ENCODE measurements at regions not wholly inside any gene's neighbourhood (a gene's known extent, or its start where the extent isn't known, plus 50 kb on each side); places are given as distances from the start of the nearest gene placed in this dataset.

DNA sequence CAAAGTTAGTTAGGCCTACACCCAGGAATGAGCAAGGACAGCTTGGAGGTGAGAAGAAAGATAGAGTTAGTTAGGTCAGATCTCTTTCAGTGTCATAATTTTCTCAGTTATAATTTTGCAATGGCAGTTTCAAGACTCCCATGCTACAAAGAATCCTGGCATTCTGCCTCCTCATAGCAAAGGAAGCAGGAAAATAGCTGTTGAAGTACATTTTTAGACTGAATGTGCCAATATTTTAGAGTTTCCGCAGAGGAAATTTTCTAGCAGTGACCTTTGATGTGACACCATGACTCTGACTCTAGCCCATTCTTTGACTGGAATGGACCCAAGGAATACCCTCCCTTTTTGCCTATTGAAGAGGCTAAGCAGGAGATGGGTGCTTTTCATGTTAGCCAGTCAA, 371.7 kb downstream of the PIK3C3 start:
- H3K4me3 ChIP-seq (ENCODE audit: low read depth, low read length, poor library complexity, severe bottlenecking), result no peak overlapping the region
- H3K27ac ChIP-seq (ENCODE audit: low read depth, low read length, poor library complexity, severe bottlenecking), result no peak overlapping the region
- no peaks in the 10 kb centered on the region for H4K20me1 ChIP-seq (ENCODE audit: insufficient read depth, low read length)
- H3K9me2 ChIP-seq (ENCODE audit: insufficient read depth, low read length), result no peaks in the 10 kb centered on the region
- no peaks in the 10 kb centered on the region for H3K79me2 ChIP-seq (ENCODE audit: insufficient read depth, low read depth, low read length)
- TF ChIP-seq, protein P1, sequence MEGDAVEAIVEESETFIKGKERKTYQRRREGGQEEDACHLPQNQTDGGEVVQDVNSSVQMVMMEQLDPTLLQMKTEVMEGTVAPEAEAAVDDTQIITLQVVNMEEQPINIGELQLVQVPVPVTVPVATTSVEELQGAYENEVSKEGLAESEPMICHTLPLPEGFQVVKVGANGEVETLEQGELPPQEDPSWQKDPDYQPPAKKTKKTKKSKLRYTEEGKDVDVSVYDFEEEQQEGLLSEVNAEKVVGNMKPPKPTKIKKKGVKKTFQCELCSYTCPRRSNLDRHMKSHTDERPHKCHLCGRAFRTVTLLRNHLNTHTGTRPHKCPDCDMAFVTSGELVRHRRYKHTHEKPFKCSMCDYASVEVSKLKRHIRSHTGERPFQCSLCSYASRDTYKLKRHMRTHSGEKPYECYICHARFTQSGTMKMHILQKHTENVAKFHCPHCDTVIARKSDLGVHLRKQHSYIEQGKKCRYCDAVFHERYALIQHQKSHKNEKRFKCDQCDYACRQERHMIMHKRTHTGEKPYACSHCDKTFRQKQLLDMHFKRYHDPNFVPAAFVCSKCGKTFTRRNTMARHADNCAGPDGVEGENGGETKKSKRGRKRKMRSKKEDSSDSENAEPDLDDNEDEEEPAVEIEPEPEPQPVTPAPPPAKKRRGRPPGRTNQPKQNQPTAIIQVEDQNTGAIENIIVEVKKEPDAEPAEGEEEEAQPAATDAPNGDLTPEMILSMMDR (conservative IDR thresholded peaks at IDR 0.05; ENCODE audit: low read length), result no peak
- no peak for TF ChIP-seq EZH2phosphoT487 (IDR thresholded peaks at IDR 0.05; ENCODE audit: borderline replicate concordance, low read depth, low read length)
- H3K36me3 ChIP-seq (ENCODE audit: insufficient read depth, low read length), result no peaks in the 10 kb centered on the region
- H3K4me2 ChIP-seq (ENCODE audit: low read length), result no peak overlapping the region
- H3K9me3 ChIP-seq (ENCODE audit: low read length), result no peaks in the 10 kb centered on the region
- no TSS peak for BruUV-seq (replicated peaks)
- H2AFZ ChIP-seq (ENCODE audit: low read length), result no peak overlapping the region
- DNase-seq (ENCODE audit: low spot score), result no peak
- no peaks in the 10 kb centered on the region for H3K4me1 ChIP-seq (ENCODE audit: insufficient read depth, low read length, poor library complexity, severe bottlenecking)
- intact Hi-C loops (cut with micrococcal nuclease; ENCODE audit: unreplicated experiment), result no loop called here
- CTCF ChIA-PET (ENCODE audit: unreplicated experiment), result no interaction called here
- POLR2A ChIA-PET, result no interaction called here

DNA sequence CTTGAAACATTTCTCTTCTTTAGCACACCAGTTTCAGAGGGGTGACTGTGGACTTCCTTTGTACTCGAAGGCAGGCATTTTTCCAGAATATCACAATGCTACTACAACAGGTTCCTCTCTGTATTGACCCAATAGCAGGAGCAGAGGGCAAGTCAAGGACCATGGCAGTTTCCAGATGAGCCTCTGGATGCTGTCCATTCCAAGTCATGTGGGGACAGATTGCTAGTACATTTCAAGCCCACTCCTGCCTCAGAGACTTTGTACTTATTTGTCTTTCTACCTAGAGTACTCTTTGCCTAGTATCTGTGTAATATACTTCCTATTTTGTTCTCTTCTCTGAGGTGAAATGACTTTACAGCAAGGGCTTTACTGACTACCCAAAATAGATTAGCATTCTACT, 373.9 kb downstream of the PIK3C3 start:
- DNase-seq (ENCODE audit: low spot score), result no peak
- H4K20me1 ChIP-seq (ENCODE audit: insufficient read depth, low read length), result no peaks in the 10 kb centered on the region
- H3K4me3 ChIP-seq (ENCODE audit: low read depth, low read length, poor library complexity, severe bottlenecking), result no peak overlapping the region
- H2AFZ ChIP-seq (ENCODE audit: low read length), result no peak overlapping the region
- CTCF ChIA-PET (ENCODE audit: unreplicated experiment), result no interaction called here
- TF ChIP-seq, protein P1 (conservative IDR thresholded peaks at IDR 0.05; ENCODE audit: low read length), result no peak
- TF ChIP-seq EZH2phosphoT487 (IDR thresholded peaks at IDR 0.05; ENCODE audit: borderline replicate concordance, low read depth, low read length), result no peak
- no peaks in the 10 kb centered on the region for H3K4me1 ChIP-seq (ENCODE audit: insufficient read depth, low read length, poor library complexity, severe bottlenecking)
- H3K9me2 ChIP-seq (ENCODE audit: insufficient read depth, low read length), result no peaks in the 10 kb centered on the region
- POLR2A ChIA-PET, result no interaction called here
- H3K27ac ChIP-seq (ENCODE audit: low read depth, low read length, poor library complexity, severe bottlenecking), result no peak overlapping the region
- no peaks in the 10 kb centered on the region for H3K9me3 ChIP-seq (ENCODE audit: low read length)
- no peak overlapping the region for H3K4me2 ChIP-seq (ENCODE audit: low read length)
- no peaks in the 10 kb centered on the region for H3K36me3 ChIP-seq (ENCODE audit: insufficient read depth, low read length)
- intact Hi-C loops (cut with micrococcal nuclease; ENCODE audit: unreplicated experiment), result no loop called here
- no TSS peak for BruUV-seq (replicated peaks)
- no peaks in the 10 kb centered on the region for H3K79me2 ChIP-seq (ENCODE audit: insufficient read depth, low read depth, low read length)

DNA sequence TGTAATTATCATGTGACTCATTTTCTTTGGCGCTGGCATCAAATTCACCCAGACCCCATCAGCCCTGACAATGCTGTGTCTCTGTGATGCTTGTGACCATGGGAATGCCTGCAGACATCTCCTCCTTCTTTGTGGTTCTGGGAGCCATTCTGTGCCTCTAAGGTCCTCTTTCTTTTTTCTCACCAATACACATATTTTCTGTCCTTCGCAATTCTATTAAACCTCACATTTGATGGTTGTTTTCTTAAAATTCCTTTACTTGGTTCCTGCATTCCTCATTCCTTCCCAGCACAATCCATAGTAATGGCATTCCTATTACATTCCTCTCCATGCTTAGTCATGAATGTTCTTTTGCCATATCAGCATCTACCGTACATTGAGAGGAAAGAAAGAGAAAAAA, 375.3 kb downstream of the PIK3C3 start:
- BruUV-seq (replicated peaks), result no TSS peak
- intact Hi-C loops (cut with micrococcal nuclease; ENCODE audit: unreplicated experiment), result no loop called here

More for the DNA sequence above, 375.3 kb downstream of the PIK3C3 start:
- no peaks in the 10 kb centered on the region for H3K79me2 ChIP-seq (ENCODE audit: insufficient read depth, low read depth, low read length)
- H3K4me2 ChIP-seq (ENCODE audit: low read length), result no peak overlapping the region
- no peaks in the 10 kb centered on the region for H4K20me1 ChIP-seq (ENCODE audit: insufficient read depth, low read length)
- no peaks in the 10 kb centered on the region for H3K9me3 ChIP-seq (ENCODE audit: low read length)
- no peaks in the 10 kb centered on the region for H3K4me1 ChIP-seq (ENCODE audit: insufficient read depth, low read length, poor library complexity, severe bottlenecking)
- H2AFZ ChIP-seq (ENCODE audit: low read length), result no peak overlapping the region
- CTCF ChIA-PET (ENCODE audit: unreplicated experiment), result no interaction called here
- H3K9me2 ChIP-seq (ENCODE audit: insufficient read depth, low read length), result no peaks in the 10 kb centered on the region
- POLR2A ChIA-PET, result no interaction called here
- H3K36me3 ChIP-seq (ENCODE audit: insufficient read depth, low read length), result no peaks in the 10 kb centered on the region
- H3K27ac ChIP-seq (ENCODE audit: low read depth, low read length, poor library complexity, severe bottlenecking), result no peak overlapping the region
- no peak overlapping the region for H3K4me3 ChIP-seq (ENCODE audit: low read depth, low read length, poor library complexity, severe bottlenecking)
- no peak for DNase-seq (ENCODE audit: low spot score)
- TF ChIP-seq, protein P1 (conservative IDR thresholded peaks at IDR 0.05; ENCODE audit: low read length), result no peak
- TF ChIP-seq EZH2phosphoT487 (IDR thresholded peaks at IDR 0.05; ENCODE audit: borderline replicate concordance, low read depth, low read length), result no peak
